OCI-LY1 (cell line): ENCODE measurements at regions not wholly inside any gene's neighbourhood (a gene's known extent, or its start where the extent isn't known, plus 50 kb on each side); places are given as distances from the start of the nearest gene placed in this dataset.

Experiments
- H2AFZ ChIP-seq: fragments of 200-600 bp; sonication (generic), shearing (Covaris generic); 2 replicates; pipeline ENCODE4 v1.6.0; 2014; ENCODE audit warnings: antibody characterized with exemption, mild to moderate bottlenecking, low read length
- H3F3A ChIP-seq: fragments of 200-600 bp; sonication (generic), shearing (Covaris generic); 2 replicates; pipeline ENCODE4 v1.6.0; 2014; ENCODE audit warnings: mild to moderate bottlenecking, antibody characterized with exemption, low read length, moderate library complexity; ENCODE audit not compliant: insufficient read depth
- H3K27ac ChIP-seq: fragments of 200-600 bp; sonication (generic); 2 replicates; pipeline ENCODE4 v1.5.1; 2014; ENCODE audit warnings: low read length, mixed run types, mild to moderate bottlenecking, low read depth; ENCODE audit not compliant: poor library complexity, severe bottlenecking
- H3K27me3 ChIP-seq: fragments of 200-600 bp; sonication (generic); 2 replicates; pipeline ENCODE4 v1.6.0; 2014; ENCODE audit warnings: antibody characterized with exemption, mild to moderate bottlenecking, low read length, moderate library complexity; ENCODE audit not compliant: insufficient read depth
- H3K36me3 ChIP-seq: fragments of 200-600 bp; sonication (generic); 2 replicates; pipeline ENCODE4 v1.6.1; 2014; ENCODE audit warnings: mild to moderate bottlenecking, antibody characterized with exemption, low read length, moderate library complexity, mixed read lengths; ENCODE audit not compliant: insufficient read depth
- H3K4me1 ChIP-seq: fragments of 200-600 bp; sonication (generic); 2 replicates; pipeline ENCODE4 v1.5.1; 2014; ENCODE audit warnings: mild to moderate bottlenecking, low read length, moderate library complexity; ENCODE audit not compliant: insufficient read depth, severe bottlenecking
- H3K4me2 ChIP-seq: fragments of 200-600 bp; sonication (generic), shearing (Covaris generic); 2 replicates; pipeline ENCODE4 v1.6.1; 2014; ENCODE audit warnings: low read length
- H3K4me3 ChIP-seq: fragments of 200-600 bp; sonication (generic); 2 replicates; pipeline ENCODE4 v1.5.1; 2014; ENCODE audit warnings: low read length, low read depth, mild to moderate bottlenecking, mixed read lengths; ENCODE audit not compliant: poor library complexity, severe bottlenecking
- H3K79me2 ChIP-seq: fragments of 200-600 bp; shearing (Covaris generic); 2 replicates; pipeline ENCODE4 v1.6.1; 2016; ENCODE audit warnings: mixed run types, low read length, mixed read lengths; ENCODE audit not compliant: insufficient read depth
- H3K9ac ChIP-seq: fragments of 200-600 bp; sonication (generic), shearing (Covaris generic); 2 replicates; pipeline ENCODE4 v1.6.1; 2014; ENCODE audit warnings: mild to moderate bottlenecking, low read length, mixed read lengths
- H3K9me2 ChIP-seq: fragments of 200-600 bp; sonication (generic), shearing (Covaris generic); 2 replicates; pipeline ENCODE4 v1.6.1; 2014; ENCODE audit warnings: low read depth, mild to moderate bottlenecking, low read length, mixed read lengths
- H3K9me3 ChIP-seq: fragments of 200-600 bp; shearing (Covaris generic); 2 replicates; pipeline ENCODE4 v1.6.1; 2014; ENCODE audit warnings: low read length, mixed read lengths
- H4K20me1 ChIP-seq: fragments of 200-600 bp; sonication (generic), shearing (Covaris generic); 2 replicates; pipeline ENCODE4 v1.6.0; 2016; ENCODE audit warnings: mild to moderate bottlenecking, low read length; ENCODE audit not compliant: insufficient read depth
- EZH2 ChIP-seq: fragments of 200-600 bp; sonication (generic), shearing (Covaris generic); IDR thresholded peaks from 2 replicates; pipeline ENCODE4 v1.8.0; 2017; ENCODE audit warnings: borderline replicate concordance, mixed run types, mild to moderate bottlenecking, antibody characterized with exemption, low read length, moderate library complexity, mixed read lengths
- TF ChIP-seq, protein P1 (sequence below): fragments of 200-600 bp; sonication (generic), shearing (Covaris generic); IDR thresholded peaks from 2 replicates; pipeline ENCODE4 v1.5.1; 2017; ENCODE audit warnings: mild to moderate bottlenecking, antibody characterized with exemption, low read length, moderate library complexity, mixed read lengths

DNA sequence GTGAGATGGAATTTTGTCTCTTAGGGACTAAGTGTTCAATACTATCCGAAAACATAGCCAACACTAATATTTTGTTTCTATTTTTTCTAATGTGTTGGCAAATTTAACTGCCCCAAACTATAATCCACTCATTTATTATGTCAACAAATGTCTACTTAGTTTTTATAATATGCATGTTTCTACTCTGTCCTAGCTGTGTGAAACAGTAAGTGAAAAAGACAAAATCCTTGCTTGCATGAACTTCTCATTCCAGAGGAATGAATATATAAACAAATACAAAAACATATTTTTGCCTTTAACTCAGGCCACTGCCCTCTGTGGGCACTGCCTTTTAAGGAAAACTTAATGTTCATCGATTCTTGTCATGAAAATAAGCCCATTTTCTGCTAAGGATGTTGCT is 1275.4 kb upstream of the CDH18 start:
- H3K27me3 ChIP-seq, result no peaks in the 10 kb centered on the region
- H2AFZ ChIP-seq, result no peak overlapping the region
- H3K9me2 ChIP-seq, result no peaks in the 10 kb centered on the region
- H3K79me2 ChIP-seq, result no peaks in the 10 kb centered on the region
- H3K27ac ChIP-seq, result no peak overlapping the region
- H3K4me2 ChIP-seq, result no peak overlapping the region
- no peaks in the 10 kb centered on the region for H4K20me1 ChIP-seq
- H3K9me3 ChIP-seq, result no peaks in the 10 kb centered on the region
- TF ChIP-seq, protein P1, sequence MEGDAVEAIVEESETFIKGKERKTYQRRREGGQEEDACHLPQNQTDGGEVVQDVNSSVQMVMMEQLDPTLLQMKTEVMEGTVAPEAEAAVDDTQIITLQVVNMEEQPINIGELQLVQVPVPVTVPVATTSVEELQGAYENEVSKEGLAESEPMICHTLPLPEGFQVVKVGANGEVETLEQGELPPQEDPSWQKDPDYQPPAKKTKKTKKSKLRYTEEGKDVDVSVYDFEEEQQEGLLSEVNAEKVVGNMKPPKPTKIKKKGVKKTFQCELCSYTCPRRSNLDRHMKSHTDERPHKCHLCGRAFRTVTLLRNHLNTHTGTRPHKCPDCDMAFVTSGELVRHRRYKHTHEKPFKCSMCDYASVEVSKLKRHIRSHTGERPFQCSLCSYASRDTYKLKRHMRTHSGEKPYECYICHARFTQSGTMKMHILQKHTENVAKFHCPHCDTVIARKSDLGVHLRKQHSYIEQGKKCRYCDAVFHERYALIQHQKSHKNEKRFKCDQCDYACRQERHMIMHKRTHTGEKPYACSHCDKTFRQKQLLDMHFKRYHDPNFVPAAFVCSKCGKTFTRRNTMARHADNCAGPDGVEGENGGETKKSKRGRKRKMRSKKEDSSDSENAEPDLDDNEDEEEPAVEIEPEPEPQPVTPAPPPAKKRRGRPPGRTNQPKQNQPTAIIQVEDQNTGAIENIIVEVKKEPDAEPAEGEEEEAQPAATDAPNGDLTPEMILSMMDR, result no peak
- TF ChIP-seq EZH2, result no peak
- no peaks in the 10 kb centered on the region for H3F3A ChIP-seq
- H3K36me3 ChIP-seq, result no peaks in the 10 kb centered on the region
- H3K4me1 ChIP-seq, result no peaks in the 10 kb centered on the region
- no peak overlapping the region for H3K4me3 ChIP-seq
- no peak overlapping the region for H3K9ac ChIP-seq

DNA sequence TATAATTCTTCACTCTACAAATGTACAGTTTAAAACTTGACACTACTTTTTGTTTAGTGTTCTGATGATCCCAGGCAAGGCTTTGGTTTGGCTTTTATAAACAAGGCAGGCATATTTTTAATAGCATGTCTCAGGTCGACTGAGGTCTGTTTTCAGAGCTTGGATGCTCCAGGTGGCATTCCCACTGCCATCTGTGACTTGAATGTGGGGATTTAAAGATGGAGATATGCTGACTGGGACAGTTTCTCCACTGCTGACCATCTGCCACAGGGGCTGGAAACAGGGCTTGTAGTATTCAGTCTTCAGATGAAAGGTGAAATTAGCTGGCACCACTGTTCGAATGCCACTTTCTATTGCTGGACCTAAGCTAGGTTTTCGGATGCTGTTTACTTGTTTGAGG is 1266.2 kb upstream of the CDH18 start:
- Histone ChIP-seq H3K27ac (no peak overlapping the region), H3K36me3 (no peaks in the 10 kb centered on the region), H4K20me1 (no peaks in the 10 kb centered on the region), H2AFZ (no peak overlapping the region), H3K9me3 (no peaks in the 10 kb centered on the region), H3K9ac (no peak overlapping the region), H3K27me3 (no peaks in the 10 kb centered on the region), H3K4me3 (no peak overlapping the region), H3K79me2 (no peaks in the 10 kb centered on the region), H3K9me2 (no peaks in the 10 kb centered on the region), H3K4me1 (no peaks in the 10 kb centered on the region), H3F3A (no peaks in the 10 kb centered on the region), H3K4me2 (no peak overlapping the region)
- no peak for TF ChIP-seq EZH2
- TF ChIP-seq, protein P1, result no peak

GRCh38 chr5:21244982-21245381 is 1257.0 kb upstream of the CDH18 start:
- no peak overlapping the region for H3K9ac ChIP-seq
- H3K36me3 ChIP-seq, result no peaks in the 10 kb centered on the region
- H4K20me1 ChIP-seq, result no peaks in the 10 kb centered on the region
- H3K9me3 ChIP-seq, result no peaks in the 10 kb centered on the region
- no peak overlapping the region for H2AFZ ChIP-seq
- H3K27ac ChIP-seq, result no peak overlapping the region
- no peaks in the 10 kb centered on the region for H3K4me1 ChIP-seq
- H3F3A ChIP-seq, result no peaks in the 10 kb centered on the region
- no peak overlapping the region for H3K4me3 ChIP-seq
- no peaks in the 10 kb centered on the region for H3K27me3 ChIP-seq
- no peak overlapping the region for H3K4me2 ChIP-seq
- H3K9me2 ChIP-seq, result no peaks in the 10 kb centered on the region
- no peak for TF ChIP-seq EZH2
- TF ChIP-seq, protein P1, result no peak
- H3K79me2 ChIP-seq, result no peaks in the 10 kb centered on the region
